Epithelial cell of esophagus (primary cell): ENCODE measurements at regions not wholly inside any gene's neighbourhood (a gene's known extent, or its start where the extent isn't known, plus 50 kb on each side); places are given as distances from the start of the nearest gene placed in this dataset.
"Not testable (repeated sequence)": the region's sequence is repeated elsewhere in the genome, so short reads cannot be mapped to it uniquely, and the experiment has no call there.

ENCODE experiments used
- DNase-seq: peaks from one replicate; pipeline ENCODE4 v3.0.0; 2010; ENCODE audit warnings: low read depth
- H3K4me3 ChIP-seq: 2 replicates; pipeline ENCODE4 v1.5.1; 2011; ENCODE audit warnings: mild to moderate bottlenecking, low read length, control low read depth
- TF ChIP-seq, protein P1 (sequence below): IDR thresholded peaks from 2 replicates; pipeline ENCODE4 v1.5.1; 2011; ENCODE audit warnings: low read depth, mild to moderate bottlenecking, low read length, control low read depth, inconsistent platforms; ENCODE audit not compliant: insufficient read depth; ENCODE audit errors: missing control alignments

DNA sequence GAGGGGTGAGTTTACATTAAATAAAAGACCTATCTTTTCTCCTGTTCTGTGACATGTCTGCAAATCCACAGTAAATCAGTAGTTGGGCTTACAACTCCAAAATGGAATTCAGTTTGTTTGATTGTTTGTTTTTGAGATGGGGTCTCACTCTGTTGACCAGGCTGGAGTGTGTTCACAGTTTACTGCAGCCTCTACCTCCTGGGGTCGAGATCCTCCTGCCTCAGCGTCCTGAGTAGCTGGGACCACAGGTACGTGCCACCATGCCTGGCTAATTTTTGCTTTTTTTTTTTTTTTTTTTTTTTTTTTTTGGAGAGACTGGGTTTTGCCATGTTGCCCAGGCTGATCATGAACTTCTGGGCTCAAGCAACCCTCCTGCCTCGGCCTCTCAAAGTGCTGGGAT, 63.5 kb upstream of the ADPGK start:
- H3K4me3 ChIP-seq, result no peak overlapping the region
- TF ChIP-seq, protein P1, sequence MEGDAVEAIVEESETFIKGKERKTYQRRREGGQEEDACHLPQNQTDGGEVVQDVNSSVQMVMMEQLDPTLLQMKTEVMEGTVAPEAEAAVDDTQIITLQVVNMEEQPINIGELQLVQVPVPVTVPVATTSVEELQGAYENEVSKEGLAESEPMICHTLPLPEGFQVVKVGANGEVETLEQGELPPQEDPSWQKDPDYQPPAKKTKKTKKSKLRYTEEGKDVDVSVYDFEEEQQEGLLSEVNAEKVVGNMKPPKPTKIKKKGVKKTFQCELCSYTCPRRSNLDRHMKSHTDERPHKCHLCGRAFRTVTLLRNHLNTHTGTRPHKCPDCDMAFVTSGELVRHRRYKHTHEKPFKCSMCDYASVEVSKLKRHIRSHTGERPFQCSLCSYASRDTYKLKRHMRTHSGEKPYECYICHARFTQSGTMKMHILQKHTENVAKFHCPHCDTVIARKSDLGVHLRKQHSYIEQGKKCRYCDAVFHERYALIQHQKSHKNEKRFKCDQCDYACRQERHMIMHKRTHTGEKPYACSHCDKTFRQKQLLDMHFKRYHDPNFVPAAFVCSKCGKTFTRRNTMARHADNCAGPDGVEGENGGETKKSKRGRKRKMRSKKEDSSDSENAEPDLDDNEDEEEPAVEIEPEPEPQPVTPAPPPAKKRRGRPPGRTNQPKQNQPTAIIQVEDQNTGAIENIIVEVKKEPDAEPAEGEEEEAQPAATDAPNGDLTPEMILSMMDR, result no peak
- DNase-seq, result no peak

DNA sequence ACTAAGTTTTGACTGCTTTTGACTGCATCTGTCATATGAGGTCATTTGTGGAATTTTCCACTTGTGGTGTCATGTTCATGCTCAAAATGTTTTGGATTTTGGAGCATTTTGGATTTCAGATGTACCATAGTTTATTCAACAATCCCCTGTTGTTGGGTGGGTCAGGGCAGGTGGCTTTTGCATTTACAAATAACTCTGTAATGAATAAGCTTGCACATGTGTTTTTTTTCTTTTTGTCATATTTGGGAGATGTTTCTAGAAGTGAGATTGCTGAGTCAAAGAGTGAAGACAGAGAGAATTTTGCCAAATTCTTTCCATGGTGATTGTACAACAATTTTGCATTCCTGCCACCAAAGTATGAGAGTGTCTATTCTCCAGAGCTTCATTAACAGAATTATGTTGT, 62.4 kb upstream of the ADPGK start:
- DNase-seq, result no peak
- H3K4me3 ChIP-seq, result no peak overlapping the region
- TF ChIP-seq, protein P1, result no peak

DNA sequence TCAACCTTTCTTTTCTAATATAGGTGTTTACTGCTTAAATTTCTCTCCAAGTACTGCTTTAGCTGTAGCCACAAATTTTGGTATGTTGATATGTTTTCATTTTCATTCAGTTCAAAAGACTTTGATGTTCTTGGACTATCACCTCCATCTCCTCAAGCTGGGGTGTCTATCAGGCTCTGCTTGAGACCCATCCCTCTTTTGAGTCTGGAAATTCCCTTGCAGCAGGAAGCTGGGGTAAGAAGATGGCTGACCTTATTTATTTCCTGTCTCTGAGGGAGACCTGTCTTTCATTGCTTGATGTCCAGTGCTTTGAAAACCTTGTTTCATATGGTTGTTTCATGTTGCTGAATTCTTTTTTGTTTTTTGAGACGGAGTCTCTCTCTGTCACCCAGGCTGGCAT, 60.5 kb upstream of the ADPGK start:
- TF ChIP-seq, protein P1, result no peak
- DNase-seq, result no peak
- no peak overlapping the region for H3K4me3 ChIP-seq

DNA sequence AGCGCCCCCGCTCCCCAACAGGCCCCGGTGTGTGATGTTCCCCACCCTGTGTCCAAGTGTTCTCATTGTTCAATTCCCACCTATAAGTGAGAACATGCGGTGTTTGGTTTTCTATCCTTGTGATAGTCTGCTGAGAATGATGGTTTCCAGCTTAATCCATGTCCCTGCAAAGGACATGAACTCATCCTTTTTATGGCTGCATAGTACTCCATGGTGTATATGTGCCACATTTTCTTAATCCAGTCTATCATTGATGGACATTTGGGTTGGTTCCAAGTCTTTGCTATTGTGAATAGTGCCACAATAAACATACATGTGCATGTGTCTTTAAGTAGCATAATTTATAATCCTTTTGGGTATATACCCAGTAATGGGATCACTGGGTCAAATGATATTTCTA, 59.8 kb upstream of the ADPGK start:
- DNase-seq, H3K4me3 ChIP-seq: not testable (repeated sequence)

DNA sequence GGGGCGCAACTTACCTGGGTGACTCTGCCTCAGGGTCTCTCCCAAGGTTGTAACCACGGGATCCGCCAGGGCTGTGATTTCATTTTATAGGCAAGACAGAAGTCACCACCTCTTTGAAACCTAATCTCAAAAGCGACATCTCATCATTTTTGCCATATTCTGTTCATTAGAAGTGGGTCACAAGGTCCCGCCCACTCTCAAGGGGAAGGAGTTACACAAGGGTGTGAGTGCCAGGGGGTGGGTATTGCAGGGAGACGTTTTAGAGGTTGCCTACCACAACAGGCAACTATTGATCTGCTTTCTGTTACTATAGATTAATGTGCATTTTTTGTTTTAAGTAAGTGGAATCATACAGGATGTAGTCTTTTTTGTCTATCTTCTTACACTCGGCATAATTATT, 56.6 kb upstream of the ADPGK start:
- DNase-seq, result no peak
- TF ChIP-seq, protein P1, result no peak
- H3K4me3 ChIP-seq, result no peak overlapping the region

DNA sequence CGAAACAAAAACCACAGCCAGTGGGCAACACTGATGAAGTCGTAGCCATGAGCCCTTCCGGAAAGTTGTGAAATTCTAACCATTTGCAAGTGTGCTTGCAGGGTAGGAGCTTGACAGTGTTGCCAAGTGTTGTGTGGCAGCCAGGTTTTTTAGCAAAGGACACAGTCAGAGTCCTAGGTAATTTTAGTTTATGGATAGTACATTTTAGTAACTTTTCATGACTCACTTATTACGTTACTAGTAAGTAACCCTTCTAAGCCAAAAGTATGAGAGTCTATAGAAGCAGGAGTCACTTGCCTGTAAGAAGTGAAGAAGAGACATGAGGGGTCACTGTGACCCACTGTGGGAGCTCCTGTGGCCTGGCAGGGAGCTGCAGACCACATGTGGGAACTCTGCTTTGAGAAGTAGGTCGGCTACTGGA, 54.8 kb upstream of the ADPGK start:
- DNase-seq, result no peak
- H3K4me3 ChIP-seq, result no peak overlapping the region
- TF ChIP-seq, protein P1, result no peak

DNA sequence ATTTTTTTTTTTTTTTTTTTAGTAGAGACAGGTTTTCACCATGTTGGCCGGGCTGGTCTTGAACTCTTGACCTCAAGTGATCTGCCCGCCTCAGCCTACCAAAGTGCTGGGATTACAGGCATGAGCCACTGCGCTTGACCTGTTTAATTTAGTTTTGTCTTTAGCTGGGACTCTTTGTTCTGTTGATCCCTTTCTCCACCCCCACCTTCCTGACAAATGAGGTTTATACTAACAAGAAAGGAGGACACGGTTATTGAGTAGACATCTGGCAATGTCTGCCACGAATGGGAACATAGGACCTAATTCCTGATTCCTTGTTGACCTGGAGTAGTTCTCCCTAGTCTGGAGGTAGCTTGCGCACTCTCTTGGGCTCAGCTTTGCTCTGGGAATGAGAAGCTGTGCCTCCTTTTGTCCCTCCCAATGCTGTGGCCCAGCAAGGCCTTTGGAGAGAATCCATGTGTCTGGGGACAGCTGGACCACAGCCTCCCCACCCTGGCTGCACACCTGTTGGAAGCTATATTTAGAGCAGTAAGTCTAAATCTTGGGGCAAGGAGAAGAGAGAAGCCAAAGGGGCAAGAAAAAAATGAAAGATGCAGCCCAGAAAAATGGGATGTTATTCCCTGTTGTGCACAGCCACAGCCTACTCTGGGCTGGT, 53.2 kb upstream of the ADPGK start:
- H3K4me3 ChIP-seq, result no peak overlapping the region
- TF ChIP-seq, protein P1, result no peak
- DNase-seq, result no peak

DNA sequence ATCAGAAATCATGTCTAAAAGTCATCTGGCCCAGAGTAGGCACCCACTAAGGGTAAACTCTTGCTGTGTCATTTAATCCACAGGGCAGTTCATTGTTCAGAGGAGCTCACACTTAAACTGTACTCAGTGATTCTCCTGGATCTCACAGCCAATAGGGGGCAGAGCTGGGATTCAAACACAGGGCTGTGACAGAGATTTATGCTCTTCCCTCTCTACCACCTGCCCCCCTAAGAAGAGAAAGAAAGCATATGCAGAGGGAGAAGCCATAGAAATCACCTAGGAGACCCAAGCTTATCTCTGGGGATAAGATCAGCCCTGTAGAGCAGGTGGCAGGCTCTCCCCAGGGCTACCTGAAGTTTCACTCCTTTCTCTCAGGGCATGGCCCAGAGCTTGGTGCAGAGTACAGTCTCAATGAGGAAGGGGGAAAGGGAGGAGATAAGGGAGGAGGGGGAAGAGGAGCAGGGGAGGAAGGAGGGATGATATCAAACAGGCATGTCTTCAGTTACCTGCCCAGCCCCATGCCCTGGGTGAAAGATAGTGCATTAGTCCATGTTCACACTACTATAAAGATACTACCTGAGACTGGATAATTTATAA, 51.8 kb upstream of the ADPGK start:
- H3K4me3 ChIP-seq, result no peak overlapping the region
- TF ChIP-seq, protein P1, result peak; percentile 45
- peak; percentile 22 for DNase-seq
